Gastrocnemius medialis (tissue), 4 donors: ENCODE measurements at regions not wholly inside any gene's neighbourhood (a gene's known extent, or its start where the extent isn't known, plus 50 kb on each side); places are given as distances from the start of the nearest gene placed in this dataset.
"Not testable (repeated sequence)": the region's sequence is repeated elsewhere in the genome, so short reads cannot be mapped to it uniquely, and the experiment has no call there.

ENCODE experiments used
- ATAC-seq, 2 donors: fragments of 150-250 bp; one replicate each; pipeline ENCODE4 v1.9.1; 2016
- DNase-seq, 2 donors: peaks; one replicate each; pipeline ENCODE4 v3.0.0-alpha.2; 2019
- H3K27ac ChIP-seq, 4 donors: fragments of 200-600 bp; sonication (generic); 1 replicate in 1 of 4; 2 replicates in 3 of 4; pipeline ENCODE4 v1.5.1; 2016 to 2018; ENCODE audit warnings: mild to moderate bottlenecking in 2 of 4, moderate library complexity in 1 of 4
- H3K27me3 ChIP-seq, 3 donors: fragments of 200-600 bp; sonication (generic) in 2 of 3; 1 replicate in 1 of 3; 2 replicates in 2 of 3; pipeline versions ENCODE4 v1.5.1 to v1.6.0; 2016 to 2019; ENCODE audit warnings: mild to moderate bottlenecking in 1 of 3, moderate library complexity in 1 of 3
- H3K36me3 ChIP-seq, 2 donors: fragments of 200-600 bp; sonication (generic) in 1 of 2; one replicate each; pipeline ENCODE4 v1.5.1; 2017 to 2018
- H3K4me1 ChIP-seq, 2 donors: fragments of 200-600 bp; sonication (generic) in 1 of 2; one replicate each; pipeline ENCODE4 v1.5.1; 2016 to 2017; ENCODE audit warnings: mild to moderate bottlenecking in 2 of 2
- H3K4me3 ChIP-seq, 4 donors: fragments of 200-600 bp; sonication (generic) in 3 of 4; 1 replicate in 1 of 4; 2 replicates in 3 of 4; pipeline ENCODE4 v1.5.1; 2016 to 2019; ENCODE audit warnings: mild to moderate bottlenecking in 2 of 4
- H3K9me3 ChIP-seq, 3 donors: fragments of 200-600 bp; sonication (generic) in 2 of 3; 1 replicate in 1 of 3; 2 replicates in 2 of 3; pipeline ENCODE4 v1.5.1; 2016 to 2019
- CTCF ChIP-seq, 5 experiments: fragments of 450-650 bp in 3 of 5; fragments of 200-600 bp in 2 of 5; sonication (generic) in 2 of 5; IDR thresholded peaks in 4 of 5; conservative IDR thresholded peaks in 1 of 5; 1 replicate in 4 of 5; 2 replicates in 1 of 5; pipeline ENCODE4 v1.5.1; 2016 to 2019; ENCODE audit warnings: antibody characterized with exemption in 5 of 5, mild to moderate bottlenecking in 3 of 5, moderate library complexity in 3 of 5
- POLR2A ChIP-seq, 2 donors: fragments of 450-650 bp; IDR thresholded peaks; one replicate each; pipeline ENCODE4 v1.6.1; 2017; ENCODE audit warnings: antibody characterized with exemption in 2 of 2, mild to moderate bottlenecking in 2 of 2, moderate library complexity in 2 of 2
- in situ Hi-C, 4 donors: fragments of 200-750 bp; cut with MboI; loops; one replicate each; pipeline versions ENCODE4 v1.15.0 to v1.8.0; 2017; ENCODE audit warnings: low sequenced_read_pairs in 4 of 4
- intact Hi-C: fragments of 100-400 bp; cut with DNase I; formaldehyde crosslinking; loops from one replicate; pipeline ENCODE4 v1.15.1; 2023; ENCODE audit warnings: low total_unique reads

- no peaks in the 10 kb centered on the region for H3K36me3 ChIP-seq
- DNase-seq (no peak), ATAC-seq (no peak)
- H3K27me3 ChIP-seq = no peaks in the 10 kb centered on the region
- H3K4me1 ChIP-seq = no peaks in the 10 kb centered on the region
- H3K9me3 ChIP-seq = no peaks in the 10 kb centered on the region
- no peak overlapping the region for H3K27ac ChIP-seq
- H3K4me3 ChIP-seq = no peak overlapping the region
- intact Hi-C loops (no loop called here), in situ Hi-C loops (no loop called here)
- TF ChIP-seq POLR2A (IDR thresholded peaks at IDR 0.05) = no peak
- no peak for TF ChIP-seq CTCF (IDR thresholded peaks at IDR 0.05 in 4 of 5, conservative IDR thresholded peaks at IDR 0.05 in 1 of 5)
Measured at GRCh38 chr7:88565401-88565800, 194.1 kb upstream of the ZNF804B start.

GRCh38 chr7:88556441-88556840, 203.1 kb upstream of the ZNF804B start:
- H3K4me3 ChIP-seq, H3K4me1 ChIP-seq, H3K36me3 ChIP-seq, ATAC-seq, H3K27ac ChIP-seq, DNase-seq, in situ Hi-C loops, intact Hi-C loops, H3K9me3 ChIP-seq, H3K27me3 ChIP-seq: not testable (repeated sequence)

- in situ Hi-C loops, ATAC-seq, H3K4me1 ChIP-seq, H3K36me3 ChIP-seq, DNase-seq, H3K9me3 ChIP-seq, H3K4me3 ChIP-seq, H3K27me3 ChIP-seq, intact Hi-C loops, H3K27ac ChIP-seq: not testable (repeated sequence)
Measured at GRCh38 chr7:88554847-88555246, 204.7 kb upstream of the ZNF804B start.

- TF ChIP-seq CTCF (IDR thresholded peaks at IDR 0.05 in 4 of 5, conservative IDR thresholded peaks at IDR 0.05 in 1 of 5) (no peak), POLR2A (IDR thresholded peaks at IDR 0.05) (no peak)
- Histone ChIP-seq H3K27me3 (no peaks in the 10 kb centered on the region), H3K36me3 (no peaks in the 10 kb centered on the region), H3K4me1 (no peaks in the 10 kb centered on the region), H3K9me3 (no peaks in the 10 kb centered on the region), H3K27ac (no peak overlapping the region), H3K4me3 (no peak overlapping the region)
- ATAC-seq (no peak), DNase-seq (no peak)
- intact Hi-C loops = no loop called here
- in situ Hi-C loops = no loop called here
Measured at GRCh38 chr7:88548399-88548798, 211.1 kb upstream of the ZNF804B start.

GRCh38 chr7:88546808-88547207, 212.7 kb upstream of the ZNF804B start:
- no peaks in the 10 kb centered on the region for H3K27me3 ChIP-seq
- intact Hi-C loops = no loop called here
- H3K27ac ChIP-seq = no peak overlapping the region
- H3K36me3 ChIP-seq = no peaks in the 10 kb centered on the region
- no peak for TF ChIP-seq POLR2A (IDR thresholded peaks at IDR 0.05)
- TF ChIP-seq CTCF (IDR thresholded peaks at IDR 0.05 in 4 of 5, conservative IDR thresholded peaks at IDR 0.05 in 1 of 5) = no peak
- H3K9me3 ChIP-seq = no peaks in the 10 kb centered on the region
- ATAC-seq = no peak
- H3K4me3 ChIP-seq = no peak overlapping the region
- in situ Hi-C loops = no loop called here
- no peaks in the 10 kb centered on the region for H3K4me1 ChIP-seq
- no peak for DNase-seq

GRCh38 chr7:88545663-88546062, 213.8 kb upstream of the ZNF804B start:
- in situ Hi-C loops = no loop called here

More at GRCh38 chr7:88545663-88546062, 213.8 kb upstream of the ZNF804B start:
- Histone ChIP-seq H3K36me3 (no peaks in the 10 kb centered on the region), H3K9me3 (no peaks in the 10 kb centered on the region), H3K27me3 (no peaks in the 10 kb centered on the region), H3K27ac (no peak overlapping the region), H3K4me1 (no peaks in the 10 kb centered on the region), H3K4me3 (no peak overlapping the region)
- ATAC-seq (no peak), DNase-seq (no peak)
- intact Hi-C loops = no loop called here
- TF ChIP-seq CTCF (IDR thresholded peaks at IDR 0.05 in 4 of 5, conservative IDR thresholded peaks at IDR 0.05 in 1 of 5) = no peak
- no peak for TF ChIP-seq POLR2A (IDR thresholded peaks at IDR 0.05)
